ENCODE measurements at regions not wholly inside any gene's neighbourhood (a gene's known extent, or its start where the extent isn't known, plus 50 kb on each side); places are given as distances from the start of the nearest gene placed in this dataset.
"Not testable (repeated sequence)": the region's sequence is repeated elsewhere in the genome, so short reads cannot be mapped to it uniquely, and the experiment has no call there.

GRCh38 chr2:118572380-118572779 is 275.1 kb downstream of the EN1 start:
- not testable (repeated sequence) for TF ChIP-seq CTCF (IDR thresholded peaks at IDR 0.05; ENCODE audit: low read depth, low read length, poor library complexity, severe bottlenecking); EZH2phosphoT487 (IDR thresholded peaks at IDR 0.05; ENCODE audit: borderline replicate concordance, low read length)

Data from DOHH2 (cell line).